Esophagus squamous epithelium (tissue), 5 donors: ENCODE measurements at regions not wholly inside any gene's neighbourhood (a gene's known extent, or its start where the extent isn't known, plus 50 kb on each side); places are given as distances from the start of the nearest gene placed in this dataset.

Experiments
- DNase-seq: peaks from one replicate; lab custom pipeline; 2025; lab: John Stamatoyannopoulos, UW
- H3K27ac ChIP-seq, 4 donors: fragments of 200-600 bp; sonication (generic); one replicate each; pipeline ENCODE4 v1.5.1; 2016 to 2019; ENCODE audit warnings: mild to moderate bottlenecking in 1 of 4
- H3K27me3 ChIP-seq, 4 donors: fragments of 200-600 bp; sonication (generic); 1 replicate in 3 of 4; 2 replicates in 1 of 4; pipeline versions ENCODE4 v1.5.1 to v1.6.0; 2017 to 2021; ENCODE audit warnings: antibody characterized with exemption in 1 of 4
- H3K36me3 ChIP-seq, 3 donors: fragments of 200-600 bp; sonication (generic); one replicate each; pipeline ENCODE4 v1.5.1; 2016 to 2019
- H3K4me1 ChIP-seq, 3 donors: fragments of 200-600 bp; sonication (generic); one replicate each; pipeline ENCODE4 v1.5.1; 2017 to 2019
- H3K4me3 ChIP-seq, 4 donors: fragments of 200-600 bp; sonication (generic); 1 replicate in 3 of 4; 2 replicates in 1 of 4; pipeline ENCODE4 v1.5.1; 2016 to 2019; ENCODE audit warnings: mild to moderate bottlenecking in 2 of 4, moderate library complexity in 1 of 4
- H3K9me3 ChIP-seq, 3 donors: fragments of 200-600 bp; sonication (generic); one replicate each; pipeline ENCODE4 v1.5.1; 2016 to 2019
- POLR2A ChIP-seq, 4 donors: fragments of 450-650 bp; IDR thresholded peaks; one replicate each; pipeline ENCODE4 v1.6.1; 2017; ENCODE audit warnings: antibody characterized with exemption in 4 of 4, mild to moderate bottlenecking in 4 of 4, moderate library complexity in 3 of 4
- WGBS, 2 donors: methylation state at CpG; one replicate each; pipeline ENCODE4 v1.1.5; 2018; 5-methylcytosine and 5-hydroxymethylcytosine counted together
- intact Hi-C: fragments of 100-400 bp; cut with DNase I; formaldehyde crosslinking; loops from one replicate; pipeline ENCODE4 v1.15.0; 2022
- TF ChIP-seq, protein P1 (sequence below), 6 experiments: fragments of 450-650 bp in 4 of 6; fragments of 200-600 bp in 2 of 6; sonication (generic) in 2 of 6; IDR thresholded peaks; one replicate each; pipeline ENCODE4 v1.5.1; 2016 to 2019; ENCODE audit warnings: antibody characterized with exemption in 6 of 6, mild to moderate bottlenecking in 4 of 6, moderate library complexity in 4 of 6
- donor health status: DM: yes; HTN: yes; CAD: no.

GRCh38 chr9:129480227-129480626, 140.7 kb downstream of the C9orf50 start:
- Histone ChIP-seq H3K27ac (peak overlapping the region in 3 of 4 donors; percentile 97 to 100 (median 98)), H3K4me3 (no peak overlapping the region), H3K27me3 (no peaks in the 10 kb centered on the region), H3K36me3 (no peaks in the 10 kb centered on the region), H3K9me3 (no peaks in the 10 kb centered on the region), H3K4me1 (peaks cover 28 to 71% (median 42%) of the 10 kb centered on the region in 3 donors)
- no peak for TF ChIP-seq POLR2A (IDR thresholded peaks at IDR 0.05)
- TF ChIP-seq, protein P1, sequence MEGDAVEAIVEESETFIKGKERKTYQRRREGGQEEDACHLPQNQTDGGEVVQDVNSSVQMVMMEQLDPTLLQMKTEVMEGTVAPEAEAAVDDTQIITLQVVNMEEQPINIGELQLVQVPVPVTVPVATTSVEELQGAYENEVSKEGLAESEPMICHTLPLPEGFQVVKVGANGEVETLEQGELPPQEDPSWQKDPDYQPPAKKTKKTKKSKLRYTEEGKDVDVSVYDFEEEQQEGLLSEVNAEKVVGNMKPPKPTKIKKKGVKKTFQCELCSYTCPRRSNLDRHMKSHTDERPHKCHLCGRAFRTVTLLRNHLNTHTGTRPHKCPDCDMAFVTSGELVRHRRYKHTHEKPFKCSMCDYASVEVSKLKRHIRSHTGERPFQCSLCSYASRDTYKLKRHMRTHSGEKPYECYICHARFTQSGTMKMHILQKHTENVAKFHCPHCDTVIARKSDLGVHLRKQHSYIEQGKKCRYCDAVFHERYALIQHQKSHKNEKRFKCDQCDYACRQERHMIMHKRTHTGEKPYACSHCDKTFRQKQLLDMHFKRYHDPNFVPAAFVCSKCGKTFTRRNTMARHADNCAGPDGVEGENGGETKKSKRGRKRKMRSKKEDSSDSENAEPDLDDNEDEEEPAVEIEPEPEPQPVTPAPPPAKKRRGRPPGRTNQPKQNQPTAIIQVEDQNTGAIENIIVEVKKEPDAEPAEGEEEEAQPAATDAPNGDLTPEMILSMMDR (IDR thresholded peaks at IDR 0.05) = no peak
- no peak for DNase-seq
- 69 to 81% methylated on average over 11 to 12 of the region's 12 CpGs for WGBS, 2 donors
- intact Hi-C loops = loop anchor here (10.0 kb wide), 1 partner anchor 335 kb away; no protein-coding TSS in a partner anchor

DNA sequence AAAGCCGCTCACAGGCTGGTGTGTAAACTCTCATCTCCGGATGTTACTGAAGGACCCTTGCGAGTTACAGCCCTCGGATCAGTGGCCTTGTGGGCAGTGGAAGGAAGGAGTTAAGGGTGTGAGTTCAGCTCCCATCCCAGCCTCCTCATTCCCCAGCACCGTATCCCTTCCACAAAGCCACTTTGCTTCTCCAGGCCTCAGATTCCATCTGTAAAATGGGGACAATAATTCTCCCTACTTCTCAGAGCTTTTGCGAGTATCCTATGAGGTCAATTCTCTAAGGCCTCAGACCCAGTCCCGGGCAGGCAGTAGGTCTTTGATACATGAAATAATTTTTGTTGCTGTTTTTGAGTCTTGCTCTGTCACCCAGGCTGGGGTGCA, 141.3 kb downstream of the C9orf50 start:
- intact Hi-C loops = loop anchor here (10.0 kb wide), 1 partner anchor 335 kb away; no protein-coding TSS in a partner anchor
- H3K4me3 ChIP-seq = no peak overlapping the region
- H3K27me3 ChIP-seq = no peaks in the 10 kb centered on the region
- H3K27ac ChIP-seq = peak overlapping the region in 3 of 4 donors; percentile 97 to 100 (median 98)
- no peak for TF ChIP-seq POLR2A (IDR thresholded peaks at IDR 0.05)
- TF ChIP-seq, protein P1 (IDR thresholded peaks at IDR 0.05) = no peak
- no peaks in the 10 kb centered on the region for H3K36me3 ChIP-seq
- no peak for DNase-seq
- peaks cover 27 to 65% (median 40%) of the 10 kb centered on the region in 3 donors for H3K4me1 ChIP-seq
- 77 to 91% methylated on average over 7 of the region's 7 CpGs for WGBS, 2 donors
- peaks cover 0 to 4% (median 0%) of the 10 kb centered on the region in 3 donors for H3K9me3 ChIP-seq

DNA sequence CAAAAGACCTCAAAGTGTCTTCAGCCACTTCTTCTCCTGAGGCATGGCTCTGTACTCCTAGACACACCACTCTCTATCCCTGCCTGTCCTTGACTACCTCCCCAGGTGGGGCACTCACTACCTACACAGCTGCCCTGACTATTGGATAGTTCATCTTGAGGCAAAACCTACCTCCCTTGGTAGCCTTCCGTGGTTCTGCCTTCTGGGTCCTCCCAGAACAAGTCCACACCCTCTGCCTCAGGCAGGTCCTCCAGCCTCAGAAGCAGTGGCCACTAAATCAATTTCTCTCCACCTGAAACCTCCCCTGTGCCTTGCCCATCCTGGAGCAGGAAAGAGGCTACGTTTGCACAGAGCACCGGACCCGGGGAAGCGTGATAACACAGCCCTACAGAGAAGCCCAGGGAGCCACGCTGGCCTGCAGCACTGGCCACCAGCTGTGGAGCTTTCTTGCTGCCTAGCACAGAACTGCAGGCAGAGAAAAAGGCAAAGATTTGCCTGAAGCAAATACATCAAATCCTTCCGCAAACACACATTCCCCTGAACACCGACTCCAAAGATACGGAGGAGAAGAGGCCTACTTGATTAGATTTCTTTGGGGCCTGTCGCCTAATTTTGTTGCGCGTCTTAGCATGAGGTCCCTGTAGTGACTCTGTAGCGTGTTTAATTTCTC, 141.8 kb downstream of the C9orf50 start:
- no peak for TF ChIP-seq POLR2A (IDR thresholded peaks at IDR 0.05)
- TF ChIP-seq, protein P1 (IDR thresholded peaks at IDR 0.05) = no peak
- H3K27me3 ChIP-seq = no peaks in the 10 kb centered on the region
- 51 to 82% methylated on average over 7 to 8 of the region's 13 CpGs for WGBS, 2 donors
- no peaks in the 10 kb centered on the region for H3K36me3 ChIP-seq
- DNase-seq = no peak
- intact Hi-C loops = no loop called here
- peaks cover 0 to 5% (median 0%) of the 10 kb centered on the region in 3 donors for H3K9me3 ChIP-seq
- peak overlapping the region in 3 of 4 donors; percentile 97 to 100 (median 98) for H3K27ac ChIP-seq
- H3K4me3 ChIP-seq = no peak overlapping the region
- peaks cover 23 to 64% (median 35%) of the 10 kb centered on the region in 3 donors for H3K4me1 ChIP-seq

DNA sequence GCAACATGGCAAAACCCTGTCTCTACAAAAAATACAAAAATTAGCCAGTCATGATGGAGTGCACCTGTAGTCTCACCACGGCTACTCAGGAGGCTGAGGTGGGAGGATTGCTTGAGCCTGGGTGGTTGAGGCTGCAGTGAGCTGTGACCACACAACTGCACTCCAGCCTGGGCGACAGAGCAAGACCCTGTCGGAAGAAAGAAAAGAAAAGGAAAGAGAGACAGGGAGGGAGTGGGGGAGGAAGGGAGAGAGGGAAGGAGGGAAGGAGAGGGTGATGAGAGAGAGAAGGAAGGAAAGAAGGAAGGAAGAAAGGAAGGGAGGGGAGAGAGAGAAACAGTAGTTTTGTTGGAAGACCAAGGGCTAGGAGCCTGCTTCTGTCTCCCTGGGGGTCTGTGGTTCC, 142.4 kb downstream of the C9orf50 start:
- Histone ChIP-seq H3K27ac (peak overlapping the region in 2 of 4 donors; percentile 97 to 100), H3K4me3 (no peak overlapping the region), H3K36me3 (no peaks in the 10 kb centered on the region), H3K4me1 (peaks cover 24 to 64% (median 35%) of the 10 kb centered on the region in 3 donors), H3K9me3 (peaks cover 0 to 5% (median 0%) of the 10 kb centered on the region in 3 donors), H3K27me3 (no peaks in the 10 kb centered on the region)
- TF ChIP-seq POLR2A (IDR thresholded peaks at IDR 0.05) = no peak
- TF ChIP-seq, protein P1 (IDR thresholded peaks at IDR 0.05) = no peak
- WGBS, 2 donors = 87 to 88% methylated on average over 3 of the region's 3 CpGs
- intact Hi-C loops = no loop called here
- no peak for DNase-seq

- Histone ChIP-seq H3K27me3 (no peaks in the 10 kb centered on the region), H3K36me3 (no peaks in the 10 kb centered on the region), H3K9me3 (peaks cover 0 to 5% (median 0%) of the 10 kb centered on the region in 3 donors), H3K4me1 (peaks cover 15 to 57% (median 28%) of the 10 kb centered on the region in 3 donors), H3K27ac (no peak overlapping the region), H3K4me3 (no peak overlapping the region)
- DNase-seq = no peak
- TF ChIP-seq, protein P1 (IDR thresholded peaks at IDR 0.05) = no peak
- TF ChIP-seq POLR2A (IDR thresholded peaks at IDR 0.05) = no peak
- 67 to 79% methylated on average over 9 to 17 of the region's 17 CpGs for WGBS, 2 donors
- intact Hi-C loops = no loop called here
Observed at GRCh38 chr9:129476821-129477611, 143.9 kb downstream of the C9orf50 start.
